ENCODE measurements at regions not wholly inside any gene's neighbourhood (a gene's known extent, or its start where the extent isn't known, plus 50 kb on each side); places are given as distances from the start of the nearest gene placed in this dataset.

- no peak for TF ChIP-seq EZH2 (IDR thresholded peaks at IDR 0.05; ENCODE audit: low read depth, unreplicated experiment)
- TF ChIP-seq ETS1 (IDR thresholded peaks at IDR 0.05), result no peak
These were observed 225.3 kb upstream of the PELI2 start for GRCh38 chr14:55892906-55893305.

Data from GM23338 (cell line).